Right atrium auricular region (tissue), 2 donors: ENCODE measurements at regions not wholly inside any gene's neighbourhood (a gene's known extent, or its start where the extent isn't known, plus 50 kb on each side); places are given as distances from the start of the nearest gene placed in this dataset.

ENCODE experiments used
- DNase-seq: peaks from one replicate; pipeline ENCODE4 v3.0.0-alpha.2; 2019; ENCODE audit warnings: low spot score
- H3K27ac ChIP-seq, 2 donors: fragments of 200-600 bp; sonication (generic); 1 replicate in 1 of 2; 2 replicates in 1 of 2; pipeline ENCODE4 v1.5.1; 2016 to 2019
- H3K27me3 ChIP-seq, 2 donors: fragments of 200-600 bp; sonication (generic); one replicate each; pipeline versions ENCODE4 v1.5.1 to v1.6.0; 2017 to 2019
- H3K36me3 ChIP-seq: fragments of 200-600 bp; sonication (generic); one replicate; pipeline ENCODE4 v1.5.1; 2016
- H3K4me1 ChIP-seq, 2 donors: fragments of 200-600 bp; sonication (generic); one replicate each; pipeline versions ENCODE4 v1.5.1 to v1.6.0; 2017 to 2019
- H3K4me3 ChIP-seq, 2 donors: fragments of 200-600 bp; sonication (generic); 1 replicate in 1 of 2; 2 replicates in 1 of 2; pipeline ENCODE4 v1.5.1; 2017 to 2019; ENCODE audit warnings: mild to moderate bottlenecking in 1 of 2, moderate library complexity in 1 of 2
- H3K9me3 ChIP-seq, 2 donors: fragments of 200-600 bp; sonication (generic); one replicate each; pipeline ENCODE4 v1.5.1; 2019
- CTCF ChIP-seq, 2 donors: fragments of 200-600 bp; sonication (generic); IDR thresholded peaks; one replicate each; pipeline ENCODE4 v1.5.1; 2019; ENCODE audit warnings: antibody characterized with exemption in 2 of 2

- no peak for TF ChIP-seq CTCF (IDR thresholded peaks at IDR 0.05)
- Histone ChIP-seq H3K9me3 (no peaks in the 10 kb centered on the region), H3K27ac (no peak overlapping the region), H3K36me3 (no peaks in the 10 kb centered on the region), H3K4me1 (no peaks in the 10 kb centered on the region), H3K27me3 (no peaks in the 10 kb centered on the region), H3K4me3 (no peak overlapping the region)
- no peak for DNase-seq
These were observed 73.3 kb upstream of the PAXBP1 start for GRCh38 chr21:32844653-32845436.

DNA sequence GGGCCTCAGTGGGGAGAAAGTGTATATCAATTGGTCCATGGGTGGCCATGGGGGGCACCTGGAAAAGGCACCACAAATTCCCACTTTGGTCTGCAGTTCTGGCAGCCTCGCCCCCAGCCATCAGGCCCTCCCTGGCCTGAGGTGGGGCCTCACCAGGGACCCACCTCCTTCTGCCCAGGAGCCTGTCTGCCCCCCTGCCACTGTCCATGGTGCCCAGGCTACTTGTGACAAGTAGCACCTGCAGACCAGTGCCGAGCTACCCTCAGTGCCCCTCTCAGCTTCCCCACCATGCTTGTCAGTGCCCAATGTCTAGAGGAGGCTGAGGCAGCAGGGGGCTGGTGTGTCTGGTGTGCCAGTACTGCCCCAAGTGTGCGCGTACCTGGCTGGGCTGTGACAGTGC lies 87.1 kb upstream of the PAXBP1 start:
- Histone ChIP-seq H3K36me3 (no peaks in the 10 kb centered on the region), H3K4me3 (no peak overlapping the region), H3K27ac (no peak overlapping the region), H3K4me1 (no peaks in the 10 kb centered on the region), H3K9me3 (peaks cover 0 to 3% of the 10 kb centered on the region in 2 donors), H3K27me3 (no peaks in the 10 kb centered on the region)
- TF ChIP-seq CTCF (IDR thresholded peaks at IDR 0.05), result no peak
- no peak for DNase-seq

DNA sequence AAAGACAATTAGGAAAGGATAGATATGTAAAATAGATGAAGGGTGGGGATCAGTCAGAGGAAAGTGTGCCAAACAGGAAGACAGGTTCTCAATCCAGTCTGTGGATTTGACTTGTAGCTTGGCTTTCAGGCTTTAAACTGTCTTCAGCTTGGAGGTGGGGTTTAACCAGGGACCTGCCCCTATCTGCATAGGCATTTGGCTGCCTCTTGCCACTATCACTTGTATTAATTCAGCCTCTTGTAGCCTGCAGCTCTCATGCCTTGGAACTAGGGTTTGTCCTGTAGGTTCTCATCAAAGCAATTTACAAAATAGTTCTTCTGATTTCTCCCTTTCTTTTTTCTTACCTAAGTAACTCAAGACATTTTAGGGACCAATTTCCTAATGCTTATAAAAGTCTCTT lies 88.8 kb upstream of the PAXBP1 start:
- Histone ChIP-seq H3K36me3 (no peaks in the 10 kb centered on the region), H3K27me3 (no peaks in the 10 kb centered on the region), H3K4me3 (no peak overlapping the region), H3K4me1 (no peaks in the 10 kb centered on the region), H3K9me3 (peaks cover 0 to 3% of the 10 kb centered on the region in 2 donors), H3K27ac (no peak overlapping the region)
- TF ChIP-seq CTCF (IDR thresholded peaks at IDR 0.05), result no peak
- DNase-seq, result no peak

- peaks cover 0 to 3% of the 10 kb centered on the region in 2 donors for H3K9me3 ChIP-seq
- no peak for DNase-seq
- TF ChIP-seq CTCF (IDR thresholded peaks at IDR 0.05), result no peak
- H3K4me1 ChIP-seq, result no peaks in the 10 kb centered on the region
- no peak overlapping the region for H3K4me3 ChIP-seq
- H3K36me3 ChIP-seq, result no peaks in the 10 kb centered on the region
- H3K27ac ChIP-seq, result no peak overlapping the region
- H3K27me3 ChIP-seq, result no peaks in the 10 kb centered on the region
These were observed 90.3 kb upstream of the PAXBP1 start for GRCh38 chr21:32861866-32862265.

DNA sequence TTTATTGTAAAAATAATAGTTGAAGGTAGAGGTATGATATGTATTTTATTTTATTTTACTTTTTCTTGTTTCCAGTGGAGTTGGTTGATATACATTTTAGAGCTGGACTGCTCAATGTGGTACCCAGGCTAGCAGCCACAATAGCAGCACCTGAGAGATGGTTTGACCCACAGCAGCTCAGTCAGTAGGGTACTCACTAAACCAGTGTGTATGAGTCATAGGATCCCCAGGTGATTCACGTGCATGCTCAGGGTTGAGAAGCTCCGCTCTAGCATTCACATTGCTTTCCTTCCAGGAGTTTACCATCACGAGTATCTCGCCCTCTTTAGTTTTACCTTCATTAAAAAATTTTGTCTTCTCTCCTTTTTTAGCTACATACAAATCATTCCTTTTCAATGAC lies 96.0 kb upstream of the PAXBP1 start:
- H3K36me3 ChIP-seq, result no peaks in the 10 kb centered on the region
- H3K4me1 ChIP-seq, result no peaks in the 10 kb centered on the region
- H3K9me3 ChIP-seq, result no peaks in the 10 kb centered on the region
- no peak for TF ChIP-seq CTCF (IDR thresholded peaks at IDR 0.05)
- H3K27ac ChIP-seq, result no peak overlapping the region
- DNase-seq, result no peak
- H3K4me3 ChIP-seq, result no peak overlapping the region
- H3K27me3 ChIP-seq, result no peaks in the 10 kb centered on the region
